Prostate gland (tissue), 1 donor: ENCODE measurements at regions not wholly inside any gene's neighbourhood (a gene's known extent, or its start where the extent isn't known, plus 50 kb on each side); places are given as distances from the start of the nearest gene placed in this dataset.

Source experiments
- POLR2A ChIP-seq: fragments of 450-650 bp; IDR thresholded peaks from one replicate; pipeline ENCODE4 v1.6.1; 2016; ENCODE audit warnings: antibody characterized with exemption, mild to moderate bottlenecking
- POLR2AphosphoS5 ChIP-seq: sonication (generic); formaldehyde crosslinking; IDR thresholded peaks from one replicate; pipeline ENCODE4 v1.6.1; 2017; ENCODE audit warnings: antibody characterized with exemption

GRCh38 chr10:78903341-78903940 is 165.3 kb upstream of the ZMIZ1 start:
- TF ChIP-seq POLR2AphosphoS5 (no peak), POLR2A (no peak)
